AG04450 (cell line): ENCODE measurements at regions not wholly inside any gene's neighbourhood (a gene's known extent, or its start where the extent isn't known, plus 50 kb on each side); places are given as distances from the start of the nearest gene placed in this dataset.

Experiments
- CTCF ChIA-PET: fragments of 300-600, 350-600 bp; formaldehyde crosslinking; extraction: SDS; loops from one replicate; lab custom pipeline; 2022; ENCODE audit warnings: antibody characterized with exemption, inconsistent platforms; lab: Charles Lee
- POLR2A ChIA-PET: fragments of 350-600 bp; formaldehyde crosslinking; extraction: SDS; loops from one replicate; lab custom pipeline; 2021; ENCODE audit warnings: antibody characterized with exemption, inconsistent platforms; lab: Yijun Ruan, JAX
- DNase-seq: peaks from one replicate; pipeline ENCODE4 v3.0.0-alpha.2; 2011; ENCODE audit warnings: low read depth, low spot score
- H3K27ac ChIP-seq: one replicate; pipeline ENCODE4 v1.5.1; 2012; ENCODE audit warnings: low read depth, low read length, control low read depth
- H3K27me3 ChIP-seq: one replicate; pipeline ENCODE4 v1.6.0; 2012; ENCODE audit warnings: low read length; ENCODE audit not compliant: control insufficient read depth, insufficient read depth
- H3K4me3 ChIP-seq: 2 replicates; pipeline ENCODE4 v1.5.1; 2011; ENCODE audit warnings: mild to moderate bottlenecking, low read depth, low read length, control low read depth
- H3K9me3 ChIP-seq: 2 replicates; pipeline ENCODE4 v1.5.1; 2012; ENCODE audit warnings: low read length; ENCODE audit not compliant: control insufficient read depth, insufficient read depth
- TF ChIP-seq, protein P1 (sequence below): IDR thresholded peaks from 2 replicates; pipeline ENCODE4 v1.5.1; 2011; ENCODE audit warnings: low read depth, low read length, control low read depth, inconsistent platforms

DNA sequence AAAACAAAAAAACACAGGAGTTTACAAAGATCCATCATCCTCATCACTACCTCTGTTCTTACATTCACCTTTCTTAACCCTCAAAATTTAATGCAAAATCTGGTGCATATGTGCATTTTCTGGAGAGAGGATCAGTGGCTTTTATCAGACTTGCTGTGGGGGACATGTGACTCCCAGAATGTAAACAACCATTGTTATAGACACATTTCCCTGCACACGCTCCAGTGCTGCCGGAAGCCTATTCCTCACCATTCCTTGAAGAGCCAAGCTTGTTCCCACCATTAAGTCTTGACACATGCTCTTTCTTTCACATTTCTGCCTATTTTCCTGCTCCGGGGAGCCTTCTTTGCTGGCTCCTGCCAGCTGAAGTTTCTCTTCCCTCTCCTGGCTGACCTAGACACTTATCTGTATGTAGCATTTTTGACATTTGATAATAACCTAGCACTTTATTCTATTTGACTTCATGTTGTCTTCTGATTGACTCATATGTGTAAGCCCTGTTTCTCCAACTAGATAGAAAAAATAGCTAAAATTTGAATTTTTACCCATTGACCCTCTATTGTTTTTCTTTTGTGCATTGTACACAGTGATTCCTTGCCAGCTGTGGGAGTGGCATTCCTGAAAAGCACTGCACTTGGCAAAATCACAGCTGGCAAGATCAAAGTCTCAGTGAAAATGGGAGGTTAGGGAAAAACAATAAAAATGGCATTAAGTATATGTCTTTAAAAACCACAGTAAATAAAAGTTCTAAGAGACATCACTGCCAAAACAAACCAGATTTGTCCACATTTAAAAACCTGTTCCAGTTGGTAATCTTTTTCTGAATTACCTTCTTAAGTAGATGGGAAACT is 76.8 kb upstream of the CIBAR2 start:
- no peak for DNase-seq
- ChIA-PET POLR2A (no interaction called here), CTCF (interaction anchor here (0.6 kb wide), 1 partner anchor 117 kb away, joined by 4 read pairs; no protein-coding TSS in a partner anchor)
- Histone ChIP-seq H3K4me3 (no peak overlapping the region), H3K27ac (no peak overlapping the region), H3K9me3 (peaks cover 17% of the 10 kb centered on the region), H3K27me3 (no peaks in the 10 kb centered on the region)
- TF ChIP-seq, protein P1, sequence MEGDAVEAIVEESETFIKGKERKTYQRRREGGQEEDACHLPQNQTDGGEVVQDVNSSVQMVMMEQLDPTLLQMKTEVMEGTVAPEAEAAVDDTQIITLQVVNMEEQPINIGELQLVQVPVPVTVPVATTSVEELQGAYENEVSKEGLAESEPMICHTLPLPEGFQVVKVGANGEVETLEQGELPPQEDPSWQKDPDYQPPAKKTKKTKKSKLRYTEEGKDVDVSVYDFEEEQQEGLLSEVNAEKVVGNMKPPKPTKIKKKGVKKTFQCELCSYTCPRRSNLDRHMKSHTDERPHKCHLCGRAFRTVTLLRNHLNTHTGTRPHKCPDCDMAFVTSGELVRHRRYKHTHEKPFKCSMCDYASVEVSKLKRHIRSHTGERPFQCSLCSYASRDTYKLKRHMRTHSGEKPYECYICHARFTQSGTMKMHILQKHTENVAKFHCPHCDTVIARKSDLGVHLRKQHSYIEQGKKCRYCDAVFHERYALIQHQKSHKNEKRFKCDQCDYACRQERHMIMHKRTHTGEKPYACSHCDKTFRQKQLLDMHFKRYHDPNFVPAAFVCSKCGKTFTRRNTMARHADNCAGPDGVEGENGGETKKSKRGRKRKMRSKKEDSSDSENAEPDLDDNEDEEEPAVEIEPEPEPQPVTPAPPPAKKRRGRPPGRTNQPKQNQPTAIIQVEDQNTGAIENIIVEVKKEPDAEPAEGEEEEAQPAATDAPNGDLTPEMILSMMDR, result no peak

DNA sequence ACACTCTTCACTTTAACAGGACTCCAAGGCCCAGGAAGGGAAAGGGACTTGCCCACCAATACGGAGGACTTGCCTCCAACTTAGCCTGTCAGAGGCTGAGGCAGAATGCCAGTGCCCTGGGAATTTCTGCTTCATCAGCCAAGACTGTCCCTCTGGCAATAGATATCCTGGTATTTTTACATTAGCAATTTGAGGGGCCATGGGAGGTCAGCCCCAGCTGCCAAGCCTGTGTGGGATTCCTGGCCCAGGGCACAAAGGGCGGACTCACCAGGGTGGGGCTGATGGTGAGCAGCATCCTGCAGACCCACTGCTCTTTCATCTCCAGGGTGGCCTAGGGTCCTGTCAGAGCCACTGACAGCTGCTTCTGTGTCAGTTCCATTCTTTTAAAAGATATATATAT is 78.3 kb upstream of the CIBAR2 start:
- Histone ChIP-seq H3K27ac (peak overlapping the region; percentile 21), H3K9me3 (peaks cover 6% of the 10 kb centered on the region), H3K4me3 (no peak overlapping the region), H3K27me3 (no peaks in the 10 kb centered on the region)
- TF ChIP-seq, protein P1, result no peak
- CTCF ChIA-PET, result no interaction called here
- POLR2A ChIA-PET, result interaction anchor here (1.4 kb wide), 1 partner anchor 12 kb away, joined by 4 read pairs; no protein-coding TSS in a partner anchor
- DNase-seq, result no peak

DNA sequence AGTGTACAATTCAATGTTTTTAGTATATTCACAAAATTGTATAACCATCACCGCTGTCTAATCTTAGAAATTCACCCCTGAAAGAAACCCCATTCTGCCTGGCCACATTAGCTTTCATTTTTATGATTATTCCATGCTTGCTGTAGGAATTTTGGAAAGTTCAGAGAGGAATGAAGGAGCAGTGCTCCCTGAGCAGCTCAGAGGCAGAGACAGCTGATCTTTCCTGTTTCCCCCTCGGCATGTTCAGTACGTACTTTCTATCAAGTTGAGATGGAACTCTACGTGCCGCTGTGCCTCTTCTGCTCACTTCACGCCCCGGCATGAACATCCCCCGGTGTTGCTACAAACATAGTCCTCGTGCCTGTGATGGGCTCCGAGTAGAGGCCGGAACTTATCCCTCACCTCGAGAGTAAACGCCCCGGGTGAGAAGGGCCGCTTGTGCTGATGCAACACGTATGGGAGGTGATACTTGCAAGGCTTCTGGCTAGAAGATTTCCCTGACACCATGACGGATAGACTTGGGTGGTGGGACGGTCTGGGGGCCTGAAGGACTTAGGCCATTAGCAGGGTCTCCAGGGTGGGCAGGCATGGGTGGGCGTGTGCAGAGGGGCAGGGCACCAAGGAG is 79.2 kb upstream of the CIBAR2 start:
- CTCF ChIA-PET, result no interaction called here
- no peak overlapping the region for H3K27ac ChIP-seq
- TF ChIP-seq, protein P1, result no peak
- H3K4me3 ChIP-seq, result no peak overlapping the region
- peaks cover 4% of the 10 kb centered on the region for H3K9me3 ChIP-seq
- POLR2A ChIA-PET, result interaction anchor here (1.4 to 2.2 kb wide), 3 partner anchors 11 to 17 kb away, joined by 3 to 5 read pairs (median 4); no protein-coding TSS in a partner anchor
- H3K27me3 ChIP-seq, result no peaks in the 10 kb centered on the region
- no peak for DNase-seq

DNA sequence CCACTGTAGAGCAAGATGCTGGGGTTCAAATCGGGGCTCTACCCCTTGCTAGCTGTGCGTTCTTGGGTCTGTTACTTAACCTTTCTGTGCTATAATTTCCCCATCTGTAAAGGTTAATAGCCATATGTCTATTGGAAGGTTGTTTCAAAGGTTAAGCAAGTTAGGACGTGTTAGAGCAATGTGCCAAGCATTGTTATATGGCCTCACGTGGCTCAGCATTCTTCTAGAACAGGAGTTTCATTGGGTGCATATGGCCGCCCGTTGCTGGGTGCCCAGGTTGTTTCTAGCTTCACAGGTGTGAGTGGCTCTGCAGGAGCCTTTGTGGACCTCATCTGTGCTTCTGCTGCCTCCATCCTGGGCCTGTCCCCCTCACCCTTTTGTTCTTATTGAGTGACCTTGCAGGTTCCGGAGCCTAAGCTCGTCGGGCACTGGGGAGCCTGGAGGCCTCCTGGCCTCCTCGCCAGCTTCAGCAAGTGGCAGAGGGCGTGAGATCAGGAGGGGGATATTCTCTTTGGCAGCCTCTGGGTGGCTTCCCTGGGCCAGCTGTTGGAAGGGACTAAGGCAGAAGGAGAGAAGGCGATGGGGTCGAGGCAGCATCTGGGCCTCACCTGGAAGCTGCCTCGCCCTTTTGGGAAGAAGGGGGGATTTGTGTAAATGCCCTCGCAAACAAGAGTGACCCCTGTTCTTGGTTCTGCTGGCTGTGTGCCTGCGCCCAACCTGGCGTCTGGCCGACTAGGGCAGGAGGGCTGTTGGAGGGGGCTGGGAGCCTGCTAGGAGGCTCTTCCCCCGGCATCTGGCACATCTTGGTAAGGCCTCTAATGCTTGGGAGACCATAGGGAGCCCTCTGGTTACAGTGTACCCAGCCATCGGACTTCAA is 80.2 kb upstream of the CIBAR2 start:
- Histone ChIP-seq H3K4me3 (no peak overlapping the region), H3K27me3 (no peaks in the 10 kb centered on the region), H3K27ac (peak overlapping the region; percentile 92), H3K9me3 (peaks cover 4% of the 10 kb centered on the region)
- ChIA-PET CTCF (interaction anchor here (0.7 kb wide), 1 partner anchor 61 kb away, joined by 4 read pairs; no protein-coding TSS in a partner anchor), POLR2A (interaction anchor here (1.0 to 2.2 kb wide), 4 partner anchors 10 to 20 kb away, joined by 3 to 5 read pairs (median 3); no protein-coding TSS in a partner anchor)
- TF ChIP-seq, protein P1, result no peak
- no peak for DNase-seq
